ENCODE measurements at regions not wholly inside any gene's neighbourhood (a gene's known extent, or its start where the extent isn't known, plus 50 kb on each side); places are given as distances from the start of the nearest gene placed in this dataset.

GRCh38 chr6:84280030-84280429 lies 52.6 kb upstream of the CEP162 start:
- H2BK120ac ChIP-seq (ENCODE audit: low read depth, low read length) = no peak overlapping the region
- H3K36me3 ChIP-seq (ENCODE audit: control insufficient read depth in 1 of 2, insufficient read depth in 2 of 2, low read depth in 1 of 2, low read length in 2 of 2) = no peaks in the 10 kb centered on the region
- H3K4me2 ChIP-seq (ENCODE audit: low read length, poor library complexity, severe bottlenecking) = no peak overlapping the region
- H2BK15ac ChIP-seq (ENCODE audit: low read depth, poor library complexity, severe bottlenecking) = no peak overlapping the region
- no peak overlapping the region for H2AFZ ChIP-seq (ENCODE audit: low read depth, low read length)
- no peaks in the 10 kb centered on the region for H3K9me3 ChIP-seq (ENCODE audit: control insufficient read depth, low read length)
- H2AK5ac ChIP-seq (ENCODE audit: low read length, severe bottlenecking) = no peak overlapping the region
- H3K14ac ChIP-seq (ENCODE audit: low read length in 2 of 2) = no peak overlapping the region
- no peak overlapping the region for H2BK5ac ChIP-seq (ENCODE audit: low read depth, low read length, poor library complexity, severe bottlenecking)
- no peak overlapping the region for H2BK12ac ChIP-seq (ENCODE audit: low read length in 2 of 2)
- H4K91ac ChIP-seq (ENCODE audit: low read length) = no peak overlapping the region
- H3K4me1 ChIP-seq (ENCODE audit: control insufficient read depth, insufficient read depth, low read depth, low read length) = no peaks in the 10 kb centered on the region
- H3K4ac ChIP-seq (ENCODE audit: low read depth in 1 of 2, low read length in 2 of 2) = no peak overlapping the region
- H3K27me3 ChIP-seq (ENCODE audit: control insufficient read depth in 1 of 2, insufficient read depth in 1 of 2, low read length in 2 of 2) = no peaks in the 10 kb centered on the region
- H3K79me1 ChIP-seq (replicated peaks; ENCODE audit: low read length, poor library complexity, severe bottlenecking) = no peaks in the 10 kb centered on the region
- no peak overlapping the region for H3K4me3 ChIP-seq (ENCODE audit: insufficient read depth in 1 of 2, low read depth in 1 of 2, low read length in 2 of 2)
- no peak overlapping the region for H3K9ac ChIP-seq (ENCODE audit: low read length)
- H3K27ac ChIP-seq (ENCODE audit: low read length, poor library complexity, severe bottlenecking) = no peak overlapping the region
- no peak overlapping the region for H4K8ac ChIP-seq (ENCODE audit: low read length)
- no peak overlapping the region for H3K23ac ChIP-seq (ENCODE audit: low read length in 2 of 2)
- H3K18ac ChIP-seq (ENCODE audit: low read depth in 1 of 2, low read length in 2 of 2) = no peak overlapping the region
- DNase-seq = peak; percentile 4

- Histone ChIP-seq H3K9ac (ENCODE audit: low read length) (no peak overlapping the region), H2BK15ac (ENCODE audit: low read depth, poor library complexity, severe bottlenecking) (no peak overlapping the region), H2BK120ac (ENCODE audit: low read depth, low read length) (no peak overlapping the region), H3K4me2 (ENCODE audit: low read length, poor library complexity, severe bottlenecking) (no peak overlapping the region), H2BK5ac (ENCODE audit: low read depth, low read length, poor library complexity, severe bottlenecking) (no peak overlapping the region), H4K8ac (ENCODE audit: low read length) (no peak overlapping the region), H2BK12ac (ENCODE audit: low read length in 2 of 2) (no peak overlapping the region), H2AFZ (ENCODE audit: low read depth, low read length) (no peak overlapping the region), H3K18ac (ENCODE audit: low read depth in 1 of 2, low read length in 2 of 2) (no peak overlapping the region), H3K23ac (ENCODE audit: low read length in 2 of 2) (no peak overlapping the region), H3K27me3 (ENCODE audit: control insufficient read depth in 1 of 2, insufficient read depth in 1 of 2, low read length in 2 of 2) (no peaks in the 10 kb centered on the region), H3K14ac (ENCODE audit: low read length in 2 of 2) (no peak overlapping the region), H3K4me3 (ENCODE audit: insufficient read depth in 1 of 2, low read depth in 1 of 2, low read length in 2 of 2) (no peak overlapping the region), H2AK5ac (ENCODE audit: low read length, severe bottlenecking) (no peak overlapping the region), H3K27ac (ENCODE audit: low read length, poor library complexity, severe bottlenecking) (no peak overlapping the region), H4K91ac (ENCODE audit: low read length) (no peak overlapping the region), H3K4ac (ENCODE audit: low read depth in 1 of 2, low read length in 2 of 2) (no peak overlapping the region), H3K4me1 (ENCODE audit: control insufficient read depth, insufficient read depth, low read depth, low read length) (no peaks in the 10 kb centered on the region), H3K9me3 (ENCODE audit: control insufficient read depth, low read length) (no peaks in the 10 kb centered on the region), H3K79me1 (replicated peaks; ENCODE audit: low read length, poor library complexity, severe bottlenecking) (no peaks in the 10 kb centered on the region), H3K36me3 (ENCODE audit: control insufficient read depth in 1 of 2, insufficient read depth in 2 of 2, low read depth in 1 of 2, low read length in 2 of 2) (no peaks in the 10 kb centered on the region)
- 91% methylated on average over 4 of the region's 6 CpGs for WGBS
- no peak for DNase-seq
Observed at GRCh38 chr6:84278321-84278998, 51.0 kb upstream of the CEP162 start.
